ENCODE measurements at regions not wholly inside any gene's neighbourhood (a gene's known extent, or its start where the extent isn't known, plus 50 kb on each side); places are given as distances from the start of the nearest gene placed in this dataset.

GRCh38 chr6:113596387-113597230, 260.5 kb upstream of the MARCKS start:
- TF ChIP-seq, protein P1, sequence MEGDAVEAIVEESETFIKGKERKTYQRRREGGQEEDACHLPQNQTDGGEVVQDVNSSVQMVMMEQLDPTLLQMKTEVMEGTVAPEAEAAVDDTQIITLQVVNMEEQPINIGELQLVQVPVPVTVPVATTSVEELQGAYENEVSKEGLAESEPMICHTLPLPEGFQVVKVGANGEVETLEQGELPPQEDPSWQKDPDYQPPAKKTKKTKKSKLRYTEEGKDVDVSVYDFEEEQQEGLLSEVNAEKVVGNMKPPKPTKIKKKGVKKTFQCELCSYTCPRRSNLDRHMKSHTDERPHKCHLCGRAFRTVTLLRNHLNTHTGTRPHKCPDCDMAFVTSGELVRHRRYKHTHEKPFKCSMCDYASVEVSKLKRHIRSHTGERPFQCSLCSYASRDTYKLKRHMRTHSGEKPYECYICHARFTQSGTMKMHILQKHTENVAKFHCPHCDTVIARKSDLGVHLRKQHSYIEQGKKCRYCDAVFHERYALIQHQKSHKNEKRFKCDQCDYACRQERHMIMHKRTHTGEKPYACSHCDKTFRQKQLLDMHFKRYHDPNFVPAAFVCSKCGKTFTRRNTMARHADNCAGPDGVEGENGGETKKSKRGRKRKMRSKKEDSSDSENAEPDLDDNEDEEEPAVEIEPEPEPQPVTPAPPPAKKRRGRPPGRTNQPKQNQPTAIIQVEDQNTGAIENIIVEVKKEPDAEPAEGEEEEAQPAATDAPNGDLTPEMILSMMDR (IDR thresholded peaks at IDR 0.05), result no peak
- ATAC-seq (ENCODE audit: low FRiP score) (no peak), DNase-seq (ENCODE audit: low spot score) (no peak)

DNA sequence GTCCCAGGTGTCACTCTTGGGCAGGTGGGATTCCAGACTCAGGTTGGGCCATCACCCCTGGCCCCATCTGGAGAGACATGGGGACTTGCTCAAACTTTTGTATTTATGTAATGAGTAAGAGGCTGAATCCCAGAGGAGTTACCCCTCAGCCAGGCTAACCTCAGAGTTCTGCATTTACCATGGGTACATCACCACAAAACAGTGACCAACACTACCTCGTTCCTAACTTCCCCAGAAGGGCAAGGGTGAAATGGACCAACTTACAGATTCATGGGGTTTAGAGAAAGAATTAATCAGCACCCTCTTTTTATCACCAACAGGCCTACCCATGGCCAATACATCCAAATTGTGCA, 259.9 kb upstream of the MARCKS start:
- no peak for ATAC-seq (ENCODE audit: low FRiP score)
- DNase-seq (ENCODE audit: low spot score), result no peak
- TF ChIP-seq, protein P1 (IDR thresholded peaks at IDR 0.05), result no peak

- ATAC-seq (ENCODE audit: low FRiP score), result no peak
- DNase-seq (ENCODE audit: low spot score), result no peak
- TF ChIP-seq, protein P1 (IDR thresholded peaks at IDR 0.05), result no peak
These were observed 258.4 kb upstream of the MARCKS start for GRCh38 chr6:113598786-113599185.

GRCh38 chr6:113599444-113599843, 257.7 kb upstream of the MARCKS start:
- no peak for ATAC-seq (ENCODE audit: low FRiP score)

DNA sequence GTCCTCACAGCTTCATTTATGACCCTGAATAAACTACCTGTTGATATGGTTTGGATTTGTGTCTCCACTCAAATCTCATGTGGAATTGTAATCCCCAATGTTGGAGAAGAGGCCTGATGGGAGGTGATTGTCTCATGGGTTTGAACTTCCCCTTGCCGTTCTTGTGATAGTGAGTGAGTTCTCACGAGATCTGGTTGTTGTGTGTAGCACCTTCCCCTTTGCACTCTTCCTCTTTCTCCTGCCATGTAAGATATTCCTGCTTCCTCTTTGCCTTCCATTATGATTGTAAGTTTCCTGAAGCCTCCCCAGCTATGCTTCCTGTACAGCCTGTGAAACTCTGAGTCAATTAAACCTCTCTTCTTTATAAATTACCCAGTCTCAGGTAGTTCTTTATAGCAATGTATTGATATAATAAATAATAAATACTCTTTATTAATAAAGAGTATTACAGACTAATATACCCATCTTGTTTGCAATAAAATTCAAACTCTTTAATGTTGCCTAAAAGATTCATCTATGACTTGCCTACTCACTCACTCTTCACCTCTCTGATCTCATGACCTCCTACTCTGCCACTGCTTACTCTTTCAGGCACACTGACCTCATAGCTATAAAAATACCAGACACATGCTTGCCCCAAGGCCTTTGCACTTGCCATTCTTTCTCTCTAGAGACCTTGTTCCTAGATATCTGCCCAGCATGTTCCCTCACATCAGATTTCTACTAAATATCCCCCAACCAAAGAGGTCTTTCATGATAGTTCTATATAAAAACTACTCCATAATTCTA, 256.4 kb upstream of the MARCKS start:
- no peak for DNase-seq (ENCODE audit: low spot score)
- no peak for ATAC-seq (ENCODE audit: low FRiP score)
- TF ChIP-seq, protein P1 (IDR thresholded peaks at IDR 0.05), result no peak

More at GRCh38 chr6:113599444-113599843, 257.7 kb upstream of the MARCKS start:
- DNase-seq (ENCODE audit: low spot score), result no peak
- TF ChIP-seq, protein P1 (IDR thresholded peaks at IDR 0.05), result no peak

DNA sequence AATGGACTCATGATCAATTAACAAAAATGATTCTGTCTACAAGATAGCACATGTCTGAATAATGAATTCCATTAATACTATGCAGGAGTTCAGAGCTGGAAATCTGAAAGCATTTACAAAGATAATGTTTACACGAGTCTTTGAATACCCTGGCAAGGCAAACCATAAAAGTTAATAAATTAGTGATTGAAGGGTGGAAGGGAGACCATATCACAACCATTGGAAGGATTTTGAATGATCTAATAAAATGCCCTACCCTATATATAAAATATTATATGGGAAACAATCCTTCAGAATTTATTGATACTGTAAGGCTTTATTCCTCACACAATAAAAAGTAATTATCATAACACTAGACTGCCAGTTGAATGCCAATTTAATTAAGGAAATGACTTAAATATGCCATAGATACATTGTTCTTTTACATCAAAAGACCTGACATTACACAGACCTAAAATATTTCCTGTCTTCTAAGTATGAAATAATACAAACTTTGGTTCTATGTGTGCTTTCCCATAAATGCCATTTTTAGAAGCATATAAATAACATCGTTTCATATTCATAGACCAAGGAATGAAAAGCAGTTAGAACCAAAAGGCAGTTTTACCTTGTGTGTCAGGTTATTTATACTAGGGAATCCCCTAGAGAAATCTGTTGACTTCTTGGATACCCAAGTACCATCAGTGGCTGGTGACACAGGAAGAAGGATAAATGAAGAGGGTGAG, 249.2 kb upstream of the MARCKS start:
- no peak for ATAC-seq (ENCODE audit: low FRiP score)
- DNase-seq (ENCODE audit: low spot score), result no peak
- TF ChIP-seq, protein P1 (IDR thresholded peaks at IDR 0.05), result no peak
